Stomach (tissue), 4 donors: ENCODE measurements at regions not wholly inside any gene's neighbourhood (a gene's known extent, or its start where the extent isn't known, plus 50 kb on each side); places are given as distances from the start of the nearest gene placed in this dataset.

ENCODE experiments used
- CTCF ChIP-seq, 7 experiments: fragments of 450-650 bp in 4 of 7; fragments of 200-600 bp in 3 of 7; sonication (generic) in 3 of 7; IDR thresholded peaks; one replicate each; pipeline ENCODE4 v1.5.1; 2016 to 2019; ENCODE audit warnings: antibody characterized with exemption in 7 of 7, control low read depth in 2 of 7, mild to moderate bottlenecking in 1 of 7
- POLR2A ChIP-seq, 4 donors: fragments of 450-650 bp; IDR thresholded peaks; one replicate each; pipeline ENCODE4 v1.6.1; 2016; ENCODE audit warnings: antibody characterized with exemption in 4 of 4, control low read depth in 2 of 4, mild to moderate bottlenecking in 1 of 4, moderate library complexity in 1 of 4
- POLR2AphosphoS5 ChIP-seq, 3 donors: sonication (generic); formaldehyde crosslinking; IDR thresholded peaks; one replicate each; pipeline ENCODE4 v1.6.1; 2016; ENCODE audit warnings: antibody characterized with exemption in 3 of 3

GRCh38 chr4:123955167-123955800 is 558.7 kb downstream of the SPRY1 start:
- TF ChIP-seq CTCF (IDR thresholded peaks at IDR 0.05) = no peak
- no peak for TF ChIP-seq POLR2AphosphoS5 (IDR thresholded peaks at IDR 0.05)
- TF ChIP-seq POLR2A (IDR thresholded peaks at IDR 0.05) = no peak
